Hepatic stellate cell (primary cell): ENCODE measurements at regions not wholly inside any gene's neighbourhood (a gene's known extent, or its start where the extent isn't known, plus 50 kb on each side); places are given as distances from the start of the nearest gene placed in this dataset.

Experiments
- DNase-seq: peaks from one replicate; pipeline ENCODE4 v3.0.0; 2011; ENCODE audit warnings: low spot score

GRCh38 chr18:11553098-11553940 lies 56.1 kb upstream of the SLC35G4 start:
- peak; percentile 51 for DNase-seq

GRCh38 chr18:11548916-11549551 lies 60.4 kb upstream of the SLC35G4 start:
- no peak for DNase-seq

GRCh38 chr18:11548396-11548795 lies 61.0 kb upstream of the SLC35G4 start:
- no peak for DNase-seq

- DNase-seq, result no peak
These were observed 65.2 kb upstream of the SLC35G4 start for GRCh38 chr18:11544060-11544633.

GRCh38 chr18:11541179-11541578 lies 68.2 kb upstream of the SLC35G4 start:
- DNase-seq, result no peak

- DNase-seq, result no peak
These were observed 75.4 kb upstream of the SLC35G4 start for GRCh38 chr18:11533942-11534496.

GRCh38 chr18:11533513-11533890 lies 75.9 kb upstream of the SLC35G4 start:
- no peak for DNase-seq

GRCh38 chr18:11532758-11533512 lies 76.5 kb upstream of the SLC35G4 start:
- DNase-seq, result no peak

GRCh38 chr18:11529081-11529480 lies 80.3 kb upstream of the SLC35G4 start:
- DNase-seq, result no peak

- no peak for DNase-seq
These were observed 82.7 kb upstream of the SLC35G4 start for GRCh38 chr18:11526675-11527074.

- DNase-seq, result no peak
These were observed 85.6 kb upstream of the SLC35G4 start for GRCh38 chr18:11523804-11524203.

- no peak for DNase-seq
These were observed 86.4 kb upstream of the SLC35G4 start for GRCh38 chr18:11522992-11523391.

- DNase-seq, result no peak
These were observed 87.5 kb upstream of the SLC35G4 start for GRCh38 chr18:11521853-11522252.

GRCh38 chr18:11520536-11520935 lies 88.9 kb upstream of the SLC35G4 start:
- DNase-seq, result no peak

GRCh38 chr18:11518788-11519685 lies 90.4 kb upstream of the SLC35G4 start:
- peak; percentile 45 for DNase-seq

GRCh38 chr18:11517704-11518103 lies 91.7 kb upstream of the SLC35G4 start:
- no peak for DNase-seq

GRCh38 chr18:11516751-11517503 lies 92.5 kb upstream of the SLC35G4 start:
- no peak for DNase-seq

GRCh38 chr18:11514267-11514666 lies 95.1 kb upstream of the SLC35G4 start:
- no peak for DNase-seq

- no peak for DNase-seq
These were observed 97.0 kb upstream of the SLC35G4 start for GRCh38 chr18:11512096-11513025.
